ENCODE measurements at regions not wholly inside any gene's neighbourhood (a gene's known extent, or its start where the extent isn't known, plus 50 kb on each side); places are given as distances from the start of the nearest gene placed in this dataset.
"Not testable (repeated sequence)": the region's sequence is repeated elsewhere in the genome, so short reads cannot be mapped to it uniquely, and the experiment has no call there.

GRCh38 chr14:105950364-105950892 is 424.0 kb downstream of the TMEM121 start:
- not testable (repeated sequence) for TF ChIP-seq CTCF (conservative IDR thresholded peaks at IDR 0.05 in 1 of 2, IDR thresholded peaks at IDR 0.05 in 1 of 2; ENCODE audit: low read depth in 1 of 2, low read length in 2 of 2); EZH2 (IDR thresholded peaks at IDR 0.05; ENCODE audit: low read length, missing control alignments)
